Testis (tissue), 2 donors: ENCODE measurements at regions not wholly inside any gene's neighbourhood (a gene's known extent, or its start where the extent isn't known, plus 50 kb on each side); places are given as distances from the start of the nearest gene placed in this dataset.

Experiments used
- DNase-seq: peaks from one replicate; pipeline ENCODE4 v3.0.0-alpha.2; 2019
- H3K27ac ChIP-seq, 2 donors: fragments of 200-600 bp; sonication (generic); one replicate each; pipeline ENCODE4 v1.5.1; 2019
- H3K27me3 ChIP-seq: fragments of 200-600 bp; sonication (generic); one replicate; pipeline ENCODE4 v1.5.1; 2019
- H3K36me3 ChIP-seq: fragments of 200-600 bp; sonication (generic); one replicate; pipeline ENCODE4 v1.5.1; 2017; ENCODE audit warnings: low read depth; ENCODE audit errors: missing control alignments
- H3K4me1 ChIP-seq: fragments of 200-600 bp; sonication (generic); one replicate; pipeline ENCODE4 v1.5.1; 2019
- H3K4me3 ChIP-seq, 2 donors: fragments of 200-600 bp; sonication (generic); one replicate each; pipeline ENCODE4 v1.5.1; 2017 to 2019
- H3K9me3 ChIP-seq: fragments of 200-600 bp; sonication (generic); one replicate; pipeline ENCODE4 v1.5.1; 2017
- POLR2A ChIP-seq: fragments of 450-650 bp; IDR thresholded peaks from one replicate; pipeline ENCODE4 v1.6.1; 2017; ENCODE audit warnings: antibody characterized with exemption, mild to moderate bottlenecking, moderate library complexity
- WGBS, 2 donors: methylation state at CpG; one replicate each; pipeline ENCODE4 v1.1.5; 2018; 5-methylcytosine and 5-hydroxymethylcytosine counted together
- intact Hi-C: fragments of 100-400 bp; cut with DNase I; formaldehyde crosslinking; loops from one replicate; pipeline ENCODE4 v1.15.1; 2023; ENCODE audit warnings: low total_unique reads
- TF ChIP-seq, protein P1 (sequence below), 3 experiments: fragments of 450-650 bp in 2 of 3; fragments of 200-600 bp in 1 of 3; sonication (generic) in 1 of 3; IDR thresholded peaks; one replicate each; pipeline ENCODE4 v1.5.1; 2016 to 2019; ENCODE audit warnings: antibody characterized with exemption in 3 of 3, mild to moderate bottlenecking in 2 of 3, moderate library complexity in 1 of 3

GRCh38 chr2:221310730-221311129, 261.4 kb downstream of the EPHA4 start:
- H3K27me3 ChIP-seq = no peaks in the 10 kb centered on the region
- no peak for DNase-seq
- no peaks in the 10 kb centered on the region for H3K9me3 ChIP-seq
- no peaks in the 10 kb centered on the region for H3K36me3 ChIP-seq
- no peaks in the 10 kb centered on the region for H3K4me1 ChIP-seq
- H3K4me3 ChIP-seq = no peak overlapping the region
- WGBS, 2 donors = 92 to 100% methylated on average over 1 of the region's 1 CpG
- H3K27ac ChIP-seq = no peak overlapping the region
- intact Hi-C loops = no loop called here
- TF ChIP-seq, protein P1, sequence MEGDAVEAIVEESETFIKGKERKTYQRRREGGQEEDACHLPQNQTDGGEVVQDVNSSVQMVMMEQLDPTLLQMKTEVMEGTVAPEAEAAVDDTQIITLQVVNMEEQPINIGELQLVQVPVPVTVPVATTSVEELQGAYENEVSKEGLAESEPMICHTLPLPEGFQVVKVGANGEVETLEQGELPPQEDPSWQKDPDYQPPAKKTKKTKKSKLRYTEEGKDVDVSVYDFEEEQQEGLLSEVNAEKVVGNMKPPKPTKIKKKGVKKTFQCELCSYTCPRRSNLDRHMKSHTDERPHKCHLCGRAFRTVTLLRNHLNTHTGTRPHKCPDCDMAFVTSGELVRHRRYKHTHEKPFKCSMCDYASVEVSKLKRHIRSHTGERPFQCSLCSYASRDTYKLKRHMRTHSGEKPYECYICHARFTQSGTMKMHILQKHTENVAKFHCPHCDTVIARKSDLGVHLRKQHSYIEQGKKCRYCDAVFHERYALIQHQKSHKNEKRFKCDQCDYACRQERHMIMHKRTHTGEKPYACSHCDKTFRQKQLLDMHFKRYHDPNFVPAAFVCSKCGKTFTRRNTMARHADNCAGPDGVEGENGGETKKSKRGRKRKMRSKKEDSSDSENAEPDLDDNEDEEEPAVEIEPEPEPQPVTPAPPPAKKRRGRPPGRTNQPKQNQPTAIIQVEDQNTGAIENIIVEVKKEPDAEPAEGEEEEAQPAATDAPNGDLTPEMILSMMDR (IDR thresholded peaks at IDR 0.05) = no peak
- no peak for TF ChIP-seq POLR2A

GRCh38 chr2:221312634-221313033, 259.5 kb downstream of the EPHA4 start:
- TF ChIP-seq, protein P1 (IDR thresholded peaks at IDR 0.05) = no peak
- no peak for TF ChIP-seq POLR2A
- no peak for DNase-seq
- no peaks in the 10 kb centered on the region for H3K27me3 ChIP-seq
- H3K4me3 ChIP-seq = no peak overlapping the region
- H3K9me3 ChIP-seq = no peaks in the 10 kb centered on the region
- no peaks in the 10 kb centered on the region for H3K4me1 ChIP-seq
- intact Hi-C loops = no loop called here
- H3K36me3 ChIP-seq = no peaks in the 10 kb centered on the region
- H3K27ac ChIP-seq = no peak overlapping the region

DNA sequence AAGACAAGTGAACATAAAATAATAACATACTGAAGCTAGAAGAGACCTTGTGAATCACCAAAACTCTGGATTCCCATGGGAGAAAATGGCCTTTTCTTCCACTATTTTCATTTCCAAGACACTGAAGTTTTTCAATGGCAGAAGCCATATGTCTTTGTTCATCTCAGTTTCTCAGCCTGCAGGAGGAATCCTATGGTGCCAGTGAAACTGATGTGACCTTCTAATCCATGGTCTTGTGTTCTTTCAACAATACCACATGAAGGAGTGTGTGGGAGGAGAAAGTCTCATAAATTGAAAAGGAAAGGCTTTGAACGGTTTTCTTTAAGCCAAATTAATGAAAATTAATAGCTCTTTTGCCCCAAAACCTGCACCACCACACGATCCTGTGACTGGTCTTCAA, 257.3 kb downstream of the EPHA4 start:
- no peaks in the 10 kb centered on the region for H3K9me3 ChIP-seq
- H3K36me3 ChIP-seq = no peaks in the 10 kb centered on the region
- H3K4me3 ChIP-seq = no peak overlapping the region
- intact Hi-C loops = no loop called here
- H3K27ac ChIP-seq = no peak overlapping the region
- TF ChIP-seq, protein P1 (IDR thresholded peaks at IDR 0.05) = no peak
- no peak for TF ChIP-seq POLR2A
- DNase-seq = no peak
- H3K4me1 ChIP-seq = no peaks in the 10 kb centered on the region
- no peaks in the 10 kb centered on the region for H3K27me3 ChIP-seq
- 35 to 54% methylated on average over 2 of the region's 2 CpGs for WGBS, 2 donors

DNA sequence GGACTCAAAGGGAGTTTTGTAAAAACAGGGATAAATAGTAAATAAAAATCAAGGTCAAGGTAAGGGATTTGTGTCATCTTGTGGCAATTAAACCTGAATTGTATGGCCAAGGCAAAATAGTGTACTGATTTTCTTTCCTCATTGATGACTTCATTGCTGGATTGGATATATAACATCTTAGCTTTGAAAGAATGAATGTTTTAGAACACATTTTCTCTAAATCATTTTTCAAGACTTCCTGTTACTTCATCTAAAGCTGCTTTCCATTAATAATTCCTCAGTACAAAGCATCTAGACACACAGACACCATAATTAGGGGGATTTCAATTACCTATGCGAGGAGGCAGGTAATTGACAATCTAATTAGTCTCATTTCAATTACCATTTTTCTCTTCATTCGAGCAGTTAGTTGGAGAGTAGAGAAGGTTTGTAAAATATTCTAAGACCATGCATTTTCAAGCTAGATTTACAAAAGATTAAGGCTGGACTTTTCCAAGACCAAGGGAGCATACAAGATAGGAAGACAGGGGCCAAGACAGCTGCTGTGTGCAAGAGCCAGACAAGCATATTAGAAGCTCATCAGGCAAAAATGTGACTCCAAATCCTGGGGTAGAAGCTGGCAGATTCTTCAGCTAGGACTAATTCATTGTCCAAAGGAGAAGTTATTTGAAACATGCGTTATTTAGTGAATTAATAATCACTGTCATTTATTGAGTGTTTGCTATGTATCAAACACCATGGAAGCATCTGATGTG, 253.6 kb downstream of the EPHA4 start:
- Histone ChIP-seq H3K9me3 (no peaks in the 10 kb centered on the region), H3K4me3 (no peak overlapping the region), H3K36me3 (no peaks in the 10 kb centered on the region), H3K27ac (no peak overlapping the region), H3K27me3 (no peaks in the 10 kb centered on the region), H3K4me1 (no peaks in the 10 kb centered on the region)
- 56 to 83% methylated on average over 3 of the region's 3 CpGs for WGBS, 2 donors
- intact Hi-C loops = no loop called here
- DNase-seq = no peak
- TF ChIP-seq, protein P1 (IDR thresholded peaks at IDR 0.05) = no peak
- no peak for TF ChIP-seq POLR2A

- WGBS, 2 donors = 67 to 86% methylated on average over 5 of the region's 5 CpGs
- H3K4me1 ChIP-seq = no peaks in the 10 kb centered on the region
- intact Hi-C loops = no loop called here
- no peaks in the 10 kb centered on the region for H3K36me3 ChIP-seq
- no peak overlapping the region for H3K4me3 ChIP-seq
- H3K27me3 ChIP-seq = no peaks in the 10 kb centered on the region
- DNase-seq = no peak
- no peak overlapping the region for H3K27ac ChIP-seq
- TF ChIP-seq, protein P1 (IDR thresholded peaks at IDR 0.05) = no peak
- H3K9me3 ChIP-seq = no peaks in the 10 kb centered on the region
Observed at GRCh38 chr2:221322741-221323140, 249.4 kb downstream of the EPHA4 start.
